K562 (cell line): ENCODE measurements at regions not wholly inside any gene's neighbourhood (a gene's known extent, or its start where the extent isn't known, plus 50 kb on each side); places are given as distances from the start of the nearest gene placed in this dataset.

Experiments used
- CTCF ChIP-seq, 3 experiments: IDR thresholded peaks in 2 of 3; conservative IDR thresholded peaks in 1 of 3; 2 replicates each; pipeline ENCODE4 v1.5.1; 2011 to 2012; ENCODE audit warnings: low read length in 3 of 3, mild to moderate bottlenecking in 3 of 3, control low read depth in 2 of 3, improper control_type of control experiment in 1 of 3, inconsistent platforms in 1 of 3, low read depth in 1 of 3, mixed read lengths in 1 of 3, moderate library complexity in 1 of 3; ENCODE audit not compliant: insufficient read depth in 2 of 3
- CTCFL ChIP-seq: IDR thresholded peaks from 2 replicates; pipeline ENCODE4 v1.6.1; 2011; ENCODE audit warnings: borderline replicate concordance, low read depth, mild to moderate bottlenecking, moderate library complexity, low read length; ENCODE audit not compliant: insufficient read depth, poor library complexity, severe bottlenecking
- NR2F6 ChIP-seq: fragments of 450-650 bp; formaldehyde crosslinking; IDR thresholded peaks from 2 replicates; pipeline ENCODE4 v1.4.0; 2020; ENCODE audit warnings: mild to moderate bottlenecking
- RERE ChIP-seq: sonication (generic); formaldehyde crosslinking; IDR thresholded peaks from 2 replicates; pipeline ENCODE4 v1.8.0; 2023; ENCODE audit warnings: missing genetic modification reagents, mild to moderate bottlenecking, borderline replicate concordance
- TAF15 ChIP-seq: fragments of 200-400 bp; formaldehyde crosslinking; IDR thresholded peaks from 2 replicates; pipeline ENCODE4 v1.6.1; 2017; ENCODE audit warnings: mild to moderate bottlenecking, low read depth, low read length, moderate library complexity
- U2AF2 ChIP-seq: fragments of 200-400 bp; formaldehyde crosslinking; optimal IDR thresholded peaks from 2 replicates; pipeline ENCODE3; 2017; ENCODE audit warnings: low read depth, mild to moderate bottlenecking, low read length
- ZBED1 ChIP-seq: IDR thresholded peaks from 2 replicates; pipeline ENCODE4 v1.6.1; 2014
- ZNF143 ChIP-seq: sonication (generic); formaldehyde crosslinking; IDR thresholded peaks from 2 replicates; pipeline ENCODE4 v1.9.0; 2022; ENCODE audit warnings: mild to moderate bottlenecking, missing genetic modification reagents
- ZNF436 ChIP-seq: fragments of 250-450, 450-650 bp; sonication (Bioruptor Pico); formaldehyde crosslinking; IDR thresholded peaks from 2 replicates; pipeline ENCODE4 v1.7.0; 2020; ENCODE audit warnings: mild to moderate bottlenecking

- TF ChIP-seq ZNF436 (CRISPR knock-in tag), result no peak
- TF ChIP-seq NR2F6, result no peak
- no peak for TF ChIP-seq CTCF (IDR thresholded peaks at IDR 0.05 in 2 of 3, conservative IDR thresholded peaks at IDR 0.05 in 1 of 3; ENCODE audit: insufficient read depth in 2 of 3, low read depth in 1 of 3, low read length in 3 of 3)
- no peak for TF ChIP-seq U2AF2
- no peak for TF ChIP-seq RERE
- TF ChIP-seq CTCFL, result no peak
- no peak for TF ChIP-seq ZNF143 (CRISPR knock-in tag)
- TF ChIP-seq ZBED1, result no peak
- no peak for TF ChIP-seq TAF15
Observed at GRCh38 chr19:30685426-30686000, 313.3 kb downstream of the ZNF536 start.
